ENCODE measurements at regions not wholly inside any gene's neighbourhood (a gene's known extent, or its start where the extent isn't known, plus 50 kb on each side); places are given as distances from the start of the nearest gene placed in this dataset.
"Not testable (repeated sequence)": the region's sequence is repeated elsewhere in the genome, so short reads cannot be mapped to it uniquely, and the experiment has no call there.

DNA sequence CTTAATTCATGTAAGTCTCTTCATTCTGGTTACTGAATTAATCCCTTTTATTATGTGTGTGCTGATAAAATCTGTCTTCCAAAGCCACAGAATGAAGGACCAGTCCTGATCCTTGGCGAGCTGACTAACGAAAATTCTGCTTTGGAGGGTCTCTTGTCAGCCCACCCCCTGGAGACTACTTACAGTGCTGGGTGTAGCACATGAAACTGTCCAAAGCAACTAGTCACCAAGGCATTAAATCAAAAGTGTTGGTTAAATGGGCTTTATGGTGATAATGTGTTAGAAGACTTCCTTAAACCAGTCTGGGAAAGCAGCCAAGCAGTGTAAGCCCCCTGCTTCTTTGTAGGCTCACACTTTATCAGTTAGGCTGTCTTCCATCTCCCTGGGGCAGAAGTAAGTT lies 420.2 kb downstream of the SUCLG1 start:
- DNase-seq, result no peak

DNA sequence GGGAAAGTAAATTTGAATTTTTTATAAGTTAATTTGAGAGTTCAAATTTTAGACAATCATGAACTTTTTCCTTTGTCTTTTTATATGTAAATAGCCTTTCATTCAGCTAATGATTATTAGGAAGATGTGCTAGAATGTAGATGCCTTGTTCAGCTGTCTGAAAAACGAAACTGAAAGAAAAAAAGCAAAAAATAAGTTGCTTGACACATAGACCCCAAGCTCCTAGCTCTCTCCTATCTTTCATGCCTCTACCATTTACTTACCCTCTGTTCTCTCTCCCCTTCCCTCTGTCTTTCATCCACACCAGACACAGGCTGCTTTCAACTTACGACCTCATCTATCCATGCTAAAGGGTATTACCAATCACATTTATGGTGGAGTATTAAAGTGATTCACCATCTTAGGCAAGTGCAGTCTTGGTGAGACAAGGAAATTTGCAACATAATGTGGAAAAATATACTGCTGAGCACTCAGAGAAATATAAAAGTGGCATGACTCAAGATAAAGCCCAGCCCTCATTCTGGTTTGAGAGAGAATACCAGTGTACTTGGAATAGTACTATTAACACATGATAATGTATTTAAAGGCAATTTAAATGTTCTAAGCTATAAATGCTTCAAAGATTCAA lies 425.6 kb downstream of the SUCLG1 start:
- DNase-seq, result no peak

DNA sequence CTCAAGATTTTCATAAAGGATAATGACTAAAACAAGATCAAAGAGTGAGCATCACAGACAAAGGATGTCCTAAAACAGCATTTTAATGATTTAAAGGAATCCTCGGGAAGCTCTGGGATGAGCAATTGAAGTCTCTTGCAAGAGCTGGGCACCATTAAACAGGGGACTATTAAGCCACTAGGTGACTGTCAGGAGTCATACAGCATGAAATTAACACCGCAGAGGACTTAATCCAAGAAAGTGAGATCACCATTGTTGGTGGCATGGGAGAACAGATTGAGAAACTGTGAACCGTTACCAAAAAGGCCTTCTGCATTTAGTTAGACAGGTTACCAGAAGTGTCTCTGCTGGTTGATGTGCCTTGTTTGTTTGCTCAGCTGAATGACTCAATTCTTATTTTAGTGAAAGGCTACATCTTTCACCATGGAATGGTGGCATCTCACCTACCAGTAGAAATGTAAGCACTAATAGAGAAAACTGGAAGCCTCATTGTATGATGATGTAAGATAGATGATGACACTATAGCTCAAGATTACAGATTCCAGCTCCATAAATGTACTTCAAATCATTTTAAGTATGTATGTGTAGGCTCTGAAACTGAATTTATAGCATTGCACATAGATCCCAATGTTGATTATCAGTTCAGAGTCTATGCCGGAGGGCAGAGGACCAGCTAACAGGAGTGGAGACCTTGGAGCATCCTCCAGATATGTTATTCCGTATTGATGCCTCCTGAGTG lies 427.6 kb downstream of the SUCLG1 start:
- no peak for DNase-seq

DNA sequence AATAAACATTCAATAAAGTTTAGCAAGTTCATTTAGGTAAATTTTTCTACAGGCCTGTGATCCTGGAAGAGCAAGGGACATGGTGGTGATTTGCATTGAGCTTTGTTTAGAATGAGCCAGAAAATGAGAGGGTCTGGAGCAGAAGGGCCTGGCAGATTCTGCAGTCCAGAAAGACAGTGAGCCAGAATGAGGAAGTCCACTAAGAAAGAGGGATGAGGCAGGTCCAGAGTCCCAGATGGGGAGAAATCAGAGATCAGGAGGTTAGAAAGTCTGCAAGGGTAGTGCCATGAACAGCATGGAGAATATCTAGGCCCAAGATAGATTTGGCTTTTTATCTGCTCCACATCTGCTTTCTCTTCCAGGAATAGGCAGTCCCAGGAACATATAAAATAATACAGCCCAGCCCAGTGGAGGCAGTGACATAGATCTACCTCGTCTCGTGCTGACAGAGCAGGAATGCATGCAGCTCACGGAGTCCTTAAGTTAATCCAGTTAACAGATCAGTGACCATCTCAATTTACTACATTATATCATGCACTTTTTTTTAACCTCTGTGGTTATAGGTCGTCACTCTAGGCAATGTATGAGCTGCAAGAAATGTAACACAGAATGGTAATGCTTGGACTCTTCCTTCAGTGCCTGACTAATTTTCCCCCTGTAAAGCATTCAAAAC lies 429.0 kb downstream of the SUCLG1 start:
- no peak for DNase-seq

DNA sequence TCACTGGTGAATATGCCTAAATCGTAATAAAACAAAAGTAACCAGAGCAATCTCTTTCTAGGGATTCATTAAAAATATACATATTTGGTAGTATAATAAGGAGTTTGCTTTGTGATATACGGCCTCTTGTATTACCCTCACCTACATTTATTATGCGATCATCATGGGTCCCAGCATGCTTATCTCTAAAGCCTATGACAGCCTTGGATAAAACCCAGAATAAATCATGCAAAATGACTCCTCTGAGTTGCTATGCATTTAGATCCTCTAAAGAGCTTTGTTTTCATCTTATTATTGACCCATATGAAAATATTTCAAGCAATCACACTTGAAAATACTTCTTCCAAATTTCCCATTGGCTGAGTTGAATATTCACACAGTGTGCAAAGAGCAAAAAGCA lies 432.3 kb downstream of the SUCLG1 start:
- no peak for DNase-seq

DNA sequence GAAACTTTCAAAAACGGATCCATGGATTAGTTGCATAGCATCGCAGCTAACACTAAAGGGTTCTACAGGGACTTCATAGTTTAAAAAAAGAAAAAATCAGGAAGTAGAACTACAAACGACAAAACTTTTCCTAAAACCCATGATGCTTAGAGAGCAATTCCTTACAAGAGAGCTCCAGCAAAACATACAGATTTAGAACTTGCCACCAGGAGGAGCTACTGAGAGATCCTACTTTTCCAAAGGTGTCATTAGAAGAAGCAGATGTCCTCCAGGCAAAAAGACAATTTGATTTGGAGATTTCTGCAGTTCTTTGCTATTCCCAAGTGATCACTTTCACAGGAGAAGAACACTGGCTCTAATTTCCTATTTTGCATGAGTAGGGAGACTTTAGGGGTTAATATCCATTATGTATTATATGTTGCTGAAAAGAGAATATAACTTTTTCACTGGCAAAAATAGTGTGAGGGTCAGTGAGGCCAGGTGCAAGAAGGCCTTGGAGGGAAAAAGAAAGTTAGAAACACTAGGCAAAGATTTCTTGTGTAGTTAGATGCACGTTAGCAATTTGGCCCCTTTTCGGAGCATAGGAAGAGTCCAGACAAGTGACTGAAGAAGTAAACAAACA lies 436.2 kb downstream of the SUCLG1 start:
- peak; percentile 57 to 66 for DNase-seq

DNA sequence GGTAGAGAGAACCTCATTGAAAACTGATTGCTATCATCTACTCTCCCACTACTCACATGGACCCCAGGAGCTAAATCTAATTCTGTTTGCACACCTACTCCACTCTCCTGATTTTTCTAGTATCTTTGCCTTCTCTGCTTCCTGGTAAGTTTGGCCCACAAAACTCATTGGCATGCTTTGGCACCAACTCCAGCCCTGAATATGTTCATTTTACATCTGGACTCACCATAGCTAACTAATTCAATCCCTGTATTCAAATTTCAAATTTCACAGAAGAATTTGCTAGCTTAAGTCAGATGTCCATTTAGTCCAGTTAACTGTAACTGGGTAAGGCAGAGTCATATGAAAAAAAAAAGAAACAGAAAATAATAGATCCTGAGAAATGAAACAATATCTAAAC lies 442.1 kb downstream of the SUCLG1 start:
- DNase-seq, result no peak

DNA sequence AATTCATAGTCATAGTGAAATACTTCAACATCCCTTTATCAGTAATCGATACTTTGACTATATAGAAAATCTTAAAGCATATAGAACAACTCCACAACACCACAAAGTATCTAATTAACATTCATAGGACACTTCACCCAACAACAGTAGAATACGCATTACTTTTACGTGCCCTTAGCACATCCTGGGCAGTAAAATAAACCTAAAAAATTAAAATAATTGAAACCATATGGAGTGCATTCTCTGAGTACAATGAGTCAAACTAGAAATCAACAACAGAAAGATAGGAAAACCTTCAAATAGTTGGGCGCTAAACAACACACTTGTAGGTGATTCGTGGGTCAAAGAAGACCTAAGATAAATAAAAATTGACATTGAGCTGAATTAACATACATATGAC lies 442.9 kb downstream of the SUCLG1 start:
- DNase-seq, result no peak

DNA sequence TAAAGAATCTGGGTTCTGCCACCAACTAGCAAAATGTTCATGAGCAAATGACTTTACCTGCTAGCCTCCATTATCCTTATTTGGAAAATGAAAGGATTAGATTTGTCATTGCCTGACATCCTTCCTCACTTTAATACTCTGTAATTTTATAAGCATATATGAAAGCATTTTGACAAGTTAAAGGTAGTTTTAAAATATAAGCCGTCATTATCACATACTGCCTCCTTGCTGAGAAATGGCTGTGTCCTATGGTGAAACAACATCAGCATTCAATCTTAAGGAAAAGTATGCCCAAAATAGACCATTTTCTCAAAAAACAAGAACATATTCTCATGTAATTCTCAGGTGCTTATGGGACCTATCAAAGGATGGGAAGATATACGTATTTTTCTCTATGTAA lies 461.2 kb downstream of the SUCLG1 start:
- DNase-seq, result no peak

DNA sequence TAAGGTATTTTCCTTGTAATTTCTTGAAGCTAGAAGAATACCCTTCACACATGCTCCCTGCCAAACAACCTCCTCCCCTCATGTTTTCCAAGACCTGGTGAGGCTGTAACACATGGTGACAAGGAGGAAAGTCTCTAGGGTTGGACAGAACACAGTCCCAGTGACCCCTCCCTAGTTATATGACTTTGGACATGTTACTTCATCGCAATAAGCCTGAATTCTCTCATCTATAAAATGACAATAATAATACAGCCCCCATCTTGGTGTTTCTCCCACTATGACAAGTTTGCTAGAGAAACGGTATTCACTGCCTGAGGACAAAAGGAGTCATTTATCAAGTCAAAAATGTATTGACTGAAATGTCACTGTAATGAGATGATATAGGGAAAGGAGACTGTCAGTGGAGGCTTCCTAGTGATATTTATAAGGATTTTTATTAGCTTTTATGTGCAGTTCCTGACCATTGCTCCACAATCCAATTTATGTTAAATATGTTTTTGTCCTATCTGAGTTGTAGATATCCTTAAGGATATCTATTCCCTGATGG lies 464.4 kb downstream of the SUCLG1 start:
- DNase-seq, result no peak

DNA sequence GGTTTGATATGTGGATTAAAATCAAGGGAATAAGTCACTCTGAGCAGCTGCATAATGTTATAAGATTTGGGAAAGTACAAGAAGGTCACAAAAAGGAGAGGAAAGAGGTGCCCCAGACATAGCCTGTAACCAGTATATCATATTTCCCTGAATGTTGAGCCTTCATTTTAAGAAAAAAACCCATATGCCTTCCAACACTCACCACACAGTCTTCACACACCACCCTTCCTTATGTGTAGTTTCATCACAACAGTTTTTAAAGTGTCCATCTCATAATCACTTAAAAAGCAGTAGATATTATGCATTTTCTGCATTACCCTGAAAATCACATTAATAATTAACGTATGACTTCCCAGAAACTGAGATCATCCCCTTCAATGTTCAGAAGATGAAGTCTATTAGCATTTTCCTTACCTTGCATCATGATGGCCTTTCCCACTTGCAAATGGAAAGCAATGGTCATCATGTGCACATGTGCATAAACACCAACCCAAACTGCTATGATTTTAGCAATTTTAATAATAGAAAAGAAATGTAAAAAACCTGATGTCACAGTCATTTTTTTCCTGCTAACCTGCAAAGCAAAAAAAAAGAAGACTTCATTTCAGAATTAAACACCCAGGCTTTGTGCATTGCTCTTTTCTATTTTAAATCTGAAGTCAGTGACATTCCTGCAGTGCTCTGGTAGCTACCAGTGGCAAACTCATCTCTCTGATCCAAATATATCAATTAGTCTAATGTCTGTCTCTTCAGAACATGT lies 465.0 kb downstream of the SUCLG1 start:
- DNase-seq, result no peak

DNA sequence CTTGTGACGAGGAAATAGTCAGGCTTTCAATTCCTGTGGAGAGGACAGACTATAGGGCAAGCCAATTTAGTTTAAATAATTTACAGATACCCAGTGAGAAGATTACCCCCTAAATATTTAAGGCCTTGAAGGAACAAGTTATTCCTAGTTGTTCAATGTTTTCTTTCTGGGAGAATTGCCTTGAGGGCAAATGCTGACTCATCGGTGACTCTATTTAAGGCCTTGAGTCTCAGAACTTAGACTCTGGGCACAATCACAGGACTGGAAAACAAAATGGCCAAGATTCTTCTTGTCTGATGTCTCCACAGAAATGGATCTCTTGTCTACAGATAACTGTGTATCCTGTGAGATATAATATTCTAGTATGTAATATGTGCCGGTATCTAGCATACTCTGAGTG lies 467.1 kb downstream of the SUCLG1 start:
- no peak for DNase-seq

DNA sequence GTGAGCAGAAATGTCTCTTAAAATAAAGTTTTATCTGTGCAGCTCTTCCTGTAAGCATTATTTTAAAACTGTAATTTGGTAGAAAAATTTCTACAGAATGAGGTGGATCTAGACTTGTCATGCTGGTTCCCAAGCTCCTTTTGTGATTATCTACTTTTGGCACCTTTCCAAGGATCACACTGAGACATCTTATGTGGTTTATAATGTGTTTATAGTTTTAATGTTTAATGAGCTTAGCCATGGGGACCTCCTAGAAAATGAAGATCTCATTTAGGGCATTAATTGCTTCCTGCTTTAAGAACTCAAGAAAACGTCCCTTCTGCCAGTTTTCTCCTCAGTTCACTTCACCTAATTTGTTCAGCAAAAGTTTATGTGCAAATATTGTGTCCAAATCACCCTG lies 468.4 kb downstream of the SUCLG1 start:
- DNase-seq, result no peak

DNA sequence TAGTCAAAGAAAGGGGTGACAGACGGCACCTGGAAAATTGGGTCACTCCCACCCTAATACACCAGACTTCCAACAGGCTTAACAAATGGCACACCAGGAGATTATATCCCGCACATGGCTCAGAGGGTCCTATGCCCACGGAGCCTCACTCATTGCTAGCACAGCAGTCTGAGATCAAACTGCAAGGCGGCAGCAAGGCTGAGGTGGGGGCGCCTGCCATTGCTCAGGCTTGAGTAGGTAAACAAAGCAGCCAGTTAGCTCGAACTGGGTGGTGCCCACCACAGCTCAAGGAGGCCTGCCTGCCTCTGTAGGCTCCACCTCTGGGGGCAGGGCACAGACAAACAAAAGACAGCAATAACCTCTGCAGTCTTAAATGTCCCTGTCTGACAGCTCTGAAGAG lies 482.5 kb downstream of the SUCLG1 start:
- DNase-seq, result not testable (repeated sequence)

DNA sequence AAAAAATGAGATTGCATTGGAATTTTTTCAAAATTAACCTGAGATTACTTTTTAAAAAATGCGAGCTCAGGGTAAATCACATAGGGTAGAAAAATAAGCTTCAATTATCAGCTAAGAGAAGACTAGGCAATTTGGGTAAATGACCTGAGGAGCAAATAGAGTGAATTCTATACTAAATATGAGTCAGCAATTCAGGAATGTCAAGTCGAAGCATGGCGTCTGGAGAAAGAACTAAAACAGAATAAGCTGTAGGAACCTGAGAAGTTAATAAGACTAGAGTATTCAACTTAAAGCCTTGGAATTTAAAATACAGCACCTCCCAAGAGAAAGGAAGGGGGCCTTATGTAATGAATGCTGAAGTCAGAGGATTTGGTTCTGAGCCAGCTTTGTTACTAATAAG lies 487.0 kb downstream of the SUCLG1 start:
- DNase-seq, result no peak

DNA sequence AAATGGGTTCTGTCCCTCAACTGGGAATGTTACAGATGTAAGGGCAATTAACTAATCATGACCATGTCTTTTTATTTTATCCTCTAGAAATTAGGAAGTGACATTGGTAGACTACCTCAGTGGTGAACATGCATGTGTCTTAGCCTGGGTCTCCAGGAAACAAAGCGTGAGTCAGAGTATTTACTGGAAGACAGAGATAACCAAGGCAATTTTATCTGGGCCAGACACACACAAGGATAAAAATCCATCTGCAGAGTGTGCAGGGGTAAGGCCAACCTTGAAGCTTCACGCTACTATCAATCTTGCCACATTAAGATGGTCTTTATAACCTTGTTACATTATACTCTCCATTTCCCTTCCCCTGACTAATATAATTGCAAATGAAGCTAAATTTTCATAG lies 487.5 kb downstream of the SUCLG1 start:
- DNase-seq, result no peak

DNA sequence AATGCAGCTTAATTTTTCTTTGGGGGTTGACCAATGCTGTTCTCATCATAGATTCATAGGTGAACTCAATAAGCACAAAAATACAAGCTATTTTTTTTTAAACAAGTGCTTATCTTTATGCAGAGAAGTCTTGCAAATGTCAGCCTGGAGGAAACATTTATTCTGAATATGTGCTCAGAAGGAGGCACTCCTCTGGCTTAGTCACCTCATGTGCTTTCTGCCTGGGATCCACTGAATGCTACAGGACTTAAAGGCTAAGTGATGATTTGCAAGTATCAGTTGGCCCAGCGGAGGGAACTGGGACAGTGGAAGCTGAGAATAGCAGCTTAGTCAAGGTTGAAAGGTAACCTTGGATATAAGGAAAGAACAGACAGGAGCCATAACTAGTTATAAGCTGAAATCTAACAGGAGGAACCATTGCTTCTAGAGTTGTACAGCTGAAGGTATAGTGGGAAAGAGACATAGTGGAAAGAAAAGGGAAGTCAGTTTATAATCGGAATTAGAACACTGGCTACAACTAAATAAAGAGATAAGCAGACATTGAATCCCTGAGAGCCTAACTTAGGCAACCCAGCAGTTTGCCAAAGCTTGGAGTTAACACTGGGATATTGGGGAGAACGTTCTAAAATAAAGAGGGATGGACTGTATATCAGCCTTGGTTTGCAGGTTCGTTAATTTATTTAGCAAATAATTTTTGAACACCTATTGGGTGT lies 488.7 kb downstream of the SUCLG1 start:
- DNase-seq, result no peak

DNA sequence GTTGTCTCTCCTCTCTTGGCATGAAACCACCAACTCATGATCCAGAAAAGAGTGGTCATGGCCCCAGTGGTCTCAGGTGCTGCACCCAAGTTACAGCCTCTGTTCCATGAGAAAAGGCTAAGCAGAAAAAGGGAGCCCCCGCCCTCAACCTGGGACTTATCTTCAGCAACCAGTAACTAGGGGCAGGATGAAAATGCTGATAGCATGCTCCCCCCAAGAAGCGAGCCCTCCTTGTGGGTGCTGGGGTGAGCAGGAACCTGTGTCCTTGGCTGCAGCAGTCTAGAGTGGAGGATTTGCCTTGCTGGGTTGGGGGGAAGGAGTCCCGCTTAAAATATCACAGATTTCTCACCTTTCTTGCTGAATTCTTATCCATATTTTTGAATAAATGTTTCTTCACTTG lies 490.0 kb downstream of the SUCLG1 start:
- no peak for DNase-seq

DNA sequence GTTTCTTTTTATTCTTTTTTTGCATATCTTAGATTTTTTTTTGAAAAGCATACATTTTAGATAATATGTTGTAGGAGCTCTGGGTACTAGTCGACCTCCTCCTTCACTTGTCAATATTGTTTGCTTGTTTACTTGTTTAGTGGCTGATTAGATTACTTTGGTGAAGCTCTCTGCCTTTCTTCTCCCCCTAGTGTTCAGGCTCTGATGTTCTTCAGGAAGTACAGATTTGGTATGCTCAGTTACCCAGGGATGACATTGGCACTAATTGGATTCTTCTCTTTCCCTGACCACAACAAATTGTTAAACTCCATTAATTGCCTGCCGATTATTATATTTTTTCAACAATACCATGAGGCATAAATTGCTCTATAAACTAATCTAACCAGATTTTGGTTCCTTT lies 491.2 kb downstream of the SUCLG1 start:
- no peak for DNase-seq

DNA sequence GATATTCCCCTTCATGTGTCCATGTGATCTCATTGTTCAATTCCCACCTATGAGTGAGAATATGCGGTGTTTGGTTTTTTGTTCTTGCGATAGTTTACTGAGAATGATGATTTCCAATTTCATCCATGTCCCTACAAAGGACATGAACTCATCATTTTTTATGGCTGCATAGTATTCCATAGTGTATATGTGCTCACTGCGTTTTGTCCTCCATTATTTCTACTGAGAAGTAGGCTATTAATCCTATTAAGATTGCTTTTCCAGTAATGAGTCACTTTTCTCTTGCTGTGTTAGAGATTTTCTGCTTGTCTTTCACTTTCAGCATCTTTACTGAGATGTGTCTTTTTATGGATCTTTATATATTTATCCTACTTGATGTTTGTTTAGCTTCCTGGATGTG lies 492.1 kb downstream of the SUCLG1 start:
- DNase-seq, result not testable (repeated sequence)

DNA sequence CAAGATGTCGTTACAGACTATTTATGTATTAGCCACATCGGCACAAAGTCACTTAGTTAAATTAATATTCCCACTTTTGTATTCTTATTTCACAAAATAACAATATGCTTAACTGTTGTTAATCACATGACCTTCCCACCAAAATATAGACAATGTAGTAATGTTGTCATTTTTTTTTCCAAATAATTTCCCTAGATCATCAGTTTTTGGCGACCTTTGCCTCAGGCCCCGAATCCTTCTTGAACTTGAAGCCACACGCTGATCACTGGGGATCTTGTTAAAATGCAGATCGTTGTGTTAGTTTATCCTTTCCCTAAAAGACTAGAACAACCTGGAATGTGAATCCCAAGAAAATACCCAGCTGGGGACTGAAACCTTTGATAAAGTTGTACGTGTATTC lies 497.6 kb downstream of the SUCLG1 start:
- DNase-seq, result no peak

DNA sequence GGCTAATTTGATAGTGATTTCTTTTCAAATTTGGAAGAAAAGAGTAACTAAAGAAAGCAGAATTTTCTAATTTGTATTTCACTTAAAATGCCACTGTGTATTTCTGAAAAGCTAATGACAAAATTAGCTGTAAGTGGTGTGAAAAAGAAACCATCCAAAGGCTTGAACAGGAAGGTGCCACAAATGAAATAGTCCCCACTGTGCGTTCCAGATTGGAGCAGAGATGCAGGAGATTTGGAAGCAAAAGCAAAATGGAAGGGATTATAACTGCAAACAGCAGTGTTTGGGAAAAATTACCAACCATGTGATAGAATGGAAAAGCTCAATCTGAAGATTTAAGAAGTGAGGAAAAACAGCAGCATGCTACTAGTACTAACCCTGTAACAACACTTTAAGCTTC lies 498.7 kb downstream of the SUCLG1 start:
- DNase-seq, result no peak

All from SHP77 (cell line).